ENCODE measurements at regions not wholly inside any gene's neighbourhood (a gene's known extent, or its start where the extent isn't known, plus 50 kb on each side); places are given as distances from the start of the nearest gene placed in this dataset.

DNA sequence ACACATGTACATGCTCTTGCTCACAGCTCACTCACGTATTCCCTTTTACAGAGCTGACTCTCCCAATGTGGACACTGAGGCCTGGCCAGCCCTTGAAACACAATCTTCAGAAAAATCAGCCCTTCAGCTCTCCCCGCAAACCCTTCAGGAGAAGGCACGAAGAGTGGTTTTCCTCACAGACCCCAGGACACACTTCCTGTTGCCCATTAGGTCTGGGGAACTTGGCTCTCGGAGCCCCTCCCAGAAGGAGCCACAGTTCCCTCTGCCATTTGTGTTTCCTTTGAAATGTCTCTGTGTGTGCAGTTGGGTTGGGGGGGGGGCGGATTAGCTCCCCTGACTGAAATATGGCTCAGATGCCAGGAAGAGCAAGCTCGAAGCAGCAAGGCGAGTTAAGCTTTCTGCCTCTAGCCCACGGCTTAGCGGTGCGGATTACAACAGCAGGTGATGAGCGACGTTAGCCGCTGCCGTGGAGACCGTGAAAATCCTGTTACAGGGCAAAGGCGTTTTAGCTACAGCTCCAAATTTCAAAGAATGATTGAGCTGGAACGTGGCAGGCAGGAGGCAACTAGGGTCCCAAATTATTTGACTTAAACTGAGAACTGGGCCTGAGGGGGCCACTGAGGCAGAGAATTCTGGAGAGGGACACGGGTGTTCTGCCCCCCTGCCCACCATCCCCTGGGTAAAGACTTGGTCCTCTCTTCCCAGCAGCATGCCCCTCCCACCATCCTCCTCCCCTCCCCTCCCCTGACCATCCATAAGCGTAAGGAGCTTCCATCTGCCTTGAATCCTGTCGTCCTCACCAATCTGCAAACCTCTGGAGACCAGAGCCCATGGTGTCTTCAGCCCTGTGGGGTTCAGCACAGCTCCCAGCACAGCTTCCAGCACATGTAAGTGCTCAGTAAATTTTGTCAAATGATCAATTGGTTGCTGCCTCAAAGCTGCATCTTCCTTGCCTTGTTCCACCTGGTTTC lies 598.6 kb downstream of the BUD13 start:
- Mint-ChIP-seq H3K4me3 (ENCODE audit: unreplicated experiment) (no peak overlapping the region), H3K27ac (ENCODE audit: unreplicated experiment) (no peak overlapping the region), H3K36me3 (ENCODE audit: low read depth, unreplicated experiment) (no peaks in the 10 kb centered on the region), H3K9me3 (ENCODE audit: unreplicated experiment) (no peaks in the 10 kb centered on the region), H3K27me3 (ENCODE audit: unreplicated experiment) (peaks cover 9% of the 10 kb centered on the region), H3K4me1 (ENCODE audit: unreplicated experiment) (peaks cover 42% of the 10 kb centered on the region)
- peak; percentile 2 for DNase-seq (ENCODE audit: low spot score)
- TF ChIP-seq, protein P1, sequence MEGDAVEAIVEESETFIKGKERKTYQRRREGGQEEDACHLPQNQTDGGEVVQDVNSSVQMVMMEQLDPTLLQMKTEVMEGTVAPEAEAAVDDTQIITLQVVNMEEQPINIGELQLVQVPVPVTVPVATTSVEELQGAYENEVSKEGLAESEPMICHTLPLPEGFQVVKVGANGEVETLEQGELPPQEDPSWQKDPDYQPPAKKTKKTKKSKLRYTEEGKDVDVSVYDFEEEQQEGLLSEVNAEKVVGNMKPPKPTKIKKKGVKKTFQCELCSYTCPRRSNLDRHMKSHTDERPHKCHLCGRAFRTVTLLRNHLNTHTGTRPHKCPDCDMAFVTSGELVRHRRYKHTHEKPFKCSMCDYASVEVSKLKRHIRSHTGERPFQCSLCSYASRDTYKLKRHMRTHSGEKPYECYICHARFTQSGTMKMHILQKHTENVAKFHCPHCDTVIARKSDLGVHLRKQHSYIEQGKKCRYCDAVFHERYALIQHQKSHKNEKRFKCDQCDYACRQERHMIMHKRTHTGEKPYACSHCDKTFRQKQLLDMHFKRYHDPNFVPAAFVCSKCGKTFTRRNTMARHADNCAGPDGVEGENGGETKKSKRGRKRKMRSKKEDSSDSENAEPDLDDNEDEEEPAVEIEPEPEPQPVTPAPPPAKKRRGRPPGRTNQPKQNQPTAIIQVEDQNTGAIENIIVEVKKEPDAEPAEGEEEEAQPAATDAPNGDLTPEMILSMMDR (IDR thresholded peaks at IDR 0.05; ENCODE audit: unreplicated experiment), result no peak

DNA sequence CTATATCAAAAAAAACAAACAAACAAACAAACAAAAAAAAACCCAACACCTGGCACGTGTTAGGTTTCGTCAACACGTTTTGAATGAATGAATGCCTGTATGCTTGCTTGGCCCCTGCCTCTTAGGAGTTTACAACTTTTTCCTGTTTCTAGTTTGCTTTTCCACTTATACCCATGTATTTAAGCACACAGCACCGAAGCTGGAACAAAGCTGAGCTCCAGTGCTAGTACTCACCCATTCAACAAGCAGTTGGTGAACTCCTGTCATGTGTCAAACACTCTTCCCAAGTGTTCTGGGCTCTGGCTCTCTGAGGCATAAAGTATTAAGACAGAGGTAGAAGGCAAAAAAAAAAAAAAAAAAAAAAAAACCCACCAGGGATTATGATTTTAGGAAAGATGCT lies 599.3 kb downstream of the BUD13 start:
- peak; percentile 0 for DNase-seq (ENCODE audit: low spot score)

DNA sequence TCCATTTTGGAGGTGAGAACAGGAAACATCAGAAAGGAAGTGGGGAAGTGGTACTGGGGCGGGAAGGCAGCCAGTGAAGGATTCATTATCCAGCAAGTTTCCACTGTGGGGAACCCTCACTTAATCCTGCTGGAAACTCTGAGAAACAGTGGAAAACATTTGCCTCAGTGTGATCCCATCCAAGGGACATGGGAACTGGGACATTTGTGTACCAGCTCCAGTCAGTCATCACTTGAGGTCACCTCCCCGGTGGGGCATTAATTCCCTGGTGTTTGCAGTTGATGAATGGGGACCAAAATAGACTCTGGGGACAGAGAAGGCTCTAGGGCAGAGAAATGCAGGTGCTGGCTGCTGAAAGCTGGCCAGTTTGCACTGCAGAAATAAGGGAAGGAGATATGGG lies 599.9 kb downstream of the BUD13 start:
- Mint-ChIP-seq H3K4me1 (ENCODE audit: unreplicated experiment) (peaks cover 46% of the 10 kb centered on the region), H3K36me3 (ENCODE audit: low read depth, unreplicated experiment) (no peaks in the 10 kb centered on the region), H3K27me3 (ENCODE audit: unreplicated experiment) (peaks cover 13% of the 10 kb centered on the region), H3K4me3 (ENCODE audit: unreplicated experiment) (no peak overlapping the region), H3K9me3 (ENCODE audit: unreplicated experiment) (no peaks in the 10 kb centered on the region), H3K27ac (ENCODE audit: unreplicated experiment) (no peak overlapping the region)
- TF ChIP-seq, protein P1 (IDR thresholded peaks at IDR 0.05; ENCODE audit: unreplicated experiment), result no peak
- DNase-seq (ENCODE audit: low spot score), result peak; percentile 1

More for the DNA sequence above, 599.3 kb downstream of the BUD13 start:
- Mint-ChIP-seq H3K4me1 (ENCODE audit: unreplicated experiment) (peaks cover 44% of the 10 kb centered on the region), H3K27ac (ENCODE audit: unreplicated experiment) (no peak overlapping the region), H3K9me3 (ENCODE audit: unreplicated experiment) (no peaks in the 10 kb centered on the region), H3K36me3 (ENCODE audit: low read depth, unreplicated experiment) (no peaks in the 10 kb centered on the region), H3K4me3 (ENCODE audit: unreplicated experiment) (no peak overlapping the region), H3K27me3 (ENCODE audit: unreplicated experiment) (peaks cover 10% of the 10 kb centered on the region)
- TF ChIP-seq, protein P1 (IDR thresholded peaks at IDR 0.05; ENCODE audit: unreplicated experiment), result no peak

DNA sequence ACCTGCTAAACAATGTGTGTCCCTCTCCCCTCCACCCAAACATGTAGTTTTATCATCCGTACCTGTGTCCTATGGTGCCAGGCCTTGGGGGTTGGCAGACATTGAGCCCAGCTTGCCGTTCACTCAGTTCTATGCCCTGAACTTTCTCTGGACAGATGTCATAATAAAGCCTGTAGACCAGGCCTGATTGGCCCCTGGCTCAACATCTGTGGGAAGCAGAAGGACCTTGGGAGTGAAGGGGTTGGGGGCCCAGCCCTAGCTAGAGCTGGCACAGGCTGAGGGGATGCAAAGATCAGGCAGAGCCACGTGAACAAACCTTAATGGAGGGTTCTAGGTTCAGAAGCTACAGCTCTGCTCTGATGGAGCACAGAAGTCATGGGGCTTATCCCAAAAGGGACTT lies 600.6 kb downstream of the BUD13 start:
- TF ChIP-seq, protein P1 (IDR thresholded peaks at IDR 0.05; ENCODE audit: unreplicated experiment), result no peak
- Mint-ChIP-seq H3K27me3 (ENCODE audit: unreplicated experiment) (peaks cover 13% of the 10 kb centered on the region), H3K4me3 (ENCODE audit: unreplicated experiment) (no peak overlapping the region), H3K4me1 (ENCODE audit: unreplicated experiment) (peaks cover 45% of the 10 kb centered on the region), H3K27ac (ENCODE audit: unreplicated experiment) (no peak overlapping the region), H3K36me3 (ENCODE audit: low read depth, unreplicated experiment) (no peaks in the 10 kb centered on the region), H3K9me3 (ENCODE audit: unreplicated experiment) (no peaks in the 10 kb centered on the region)
- DNase-seq (ENCODE audit: low spot score), result peak; percentile 1

All from endothelial cell (in vitro differentiated cells).